Ovary (tissue), 7 donors: ENCODE measurements at regions not wholly inside any gene's neighbourhood (a gene's known extent, or its start where the extent isn't known, plus 50 kb on each side); places are given as distances from the start of the nearest gene placed in this dataset. TPM values are rescaled to one million over a fixed set of nuclear protein-coding genes. Genes with fewer than 3 reads are reported as not detected.
"Not testable (repeated sequence)": the region's sequence is repeated elsewhere in the genome, so short reads cannot be mapped to it uniquely, and the experiment has no call there.

Experiments
- DNase-seq, 5 donors: peaks; one replicate each; pipeline ENCODE4 v3.0.0-alpha.2; 2019 to 2020
- H3K27ac ChIP-seq, 2 donors: fragments of 200-600 bp; one replicate each; pipeline versions ENCODE4 v1.5.1 to v1.8.0; 2019 to 2022
- H3K27me3 ChIP-seq: fragments of 200-600 bp; one replicate; pipeline ENCODE4 v1.8.0; 2022
- H3K36me3 ChIP-seq: fragments of 200-600 bp; sonication (generic); one replicate; pipeline ENCODE4 v1.5.1; 2019
- H3K4me1 ChIP-seq: one replicate; pipeline ENCODE4 v1.8.1; 2013; ENCODE audit warnings: mild to moderate bottlenecking, moderate library complexity; ENCODE audit not compliant: insufficient read depth
- H3K4me3 ChIP-seq: fragments of 200-600 bp; sonication (generic); one replicate; pipeline ENCODE4 v1.5.1; 2017
- H3K9me3 ChIP-seq, 2 donors: fragments of 200-600 bp in 1 of 2; sonication (generic) in 1 of 2; one replicate each; pipeline versions ENCODE4 v1.5.1 to v1.8.1; 2013 to 2019; ENCODE audit warnings: mild to moderate bottlenecking in 1 of 2, moderate library complexity in 1 of 2
- EP300 ChIP-seq: sonication (generic); formaldehyde crosslinking; IDR thresholded peaks from one replicate; pipeline ENCODE4 v1.6.1; 2017; ENCODE audit warnings: antibody characterized with exemption
- POLR2A ChIP-seq: fragments of 450-650 bp; IDR thresholded peaks from one replicate; pipeline ENCODE4 v1.6.1; 2017; ENCODE audit warnings: antibody characterized with exemption, mild to moderate bottlenecking, moderate library complexity
- WGBS, 3 donors: extraction: QIAGEN DNeasy Blood & Tissue Kit in 1 of 3; methylation state at CpG; one replicate each; pipeline versions ENCODE4 v1.1.5 to v1.1.7; 2013 to 2017; 5-methylcytosine and 5-hydroxymethylcytosine counted together
- intact Hi-C, 4 donors: fragments of 100-400 bp; cut with DNase I; formaldehyde crosslinking; loops; one replicate each; pipeline versions ENCODE4 v1.11.0 to v1.15.1; 2022 to 2023
- small RNA-seq: library from RNA; depleted of rRNA; stranded (forward); fragments of <200 nt; gene quantifications from one replicate; pipeline ENCODE3, GENCODE V24; 2016
- TF ChIP-seq, protein P1 (sequence below), 3 donors: fragments of 450-650 bp in 2 of 3; fragments of 200-600 bp in 1 of 3; IDR thresholded peaks; one replicate each; pipeline versions ENCODE4 v1.5.1 to v1.8.0; 2016 to 2022; ENCODE audit warnings: antibody characterized with exemption in 3 of 3, mild to moderate bottlenecking in 1 of 3
- donor health status: DM: no; HTN: no; CAD: no; lungs with moderate emphysema.
- donor health status: DM: no; HTN: no; CAD: no.
- donor health status: Bipolar disorder and iron deficiency.
- donor health status: DM: no; HTN: no; CAD: no.
- donor health status: DM: yes; HTN: yes; CAD: no.

- no peak for DNase-seq
- no peaks in the 10 kb centered on the region for H3K27me3 ChIP-seq
- TF ChIP-seq, protein P1, sequence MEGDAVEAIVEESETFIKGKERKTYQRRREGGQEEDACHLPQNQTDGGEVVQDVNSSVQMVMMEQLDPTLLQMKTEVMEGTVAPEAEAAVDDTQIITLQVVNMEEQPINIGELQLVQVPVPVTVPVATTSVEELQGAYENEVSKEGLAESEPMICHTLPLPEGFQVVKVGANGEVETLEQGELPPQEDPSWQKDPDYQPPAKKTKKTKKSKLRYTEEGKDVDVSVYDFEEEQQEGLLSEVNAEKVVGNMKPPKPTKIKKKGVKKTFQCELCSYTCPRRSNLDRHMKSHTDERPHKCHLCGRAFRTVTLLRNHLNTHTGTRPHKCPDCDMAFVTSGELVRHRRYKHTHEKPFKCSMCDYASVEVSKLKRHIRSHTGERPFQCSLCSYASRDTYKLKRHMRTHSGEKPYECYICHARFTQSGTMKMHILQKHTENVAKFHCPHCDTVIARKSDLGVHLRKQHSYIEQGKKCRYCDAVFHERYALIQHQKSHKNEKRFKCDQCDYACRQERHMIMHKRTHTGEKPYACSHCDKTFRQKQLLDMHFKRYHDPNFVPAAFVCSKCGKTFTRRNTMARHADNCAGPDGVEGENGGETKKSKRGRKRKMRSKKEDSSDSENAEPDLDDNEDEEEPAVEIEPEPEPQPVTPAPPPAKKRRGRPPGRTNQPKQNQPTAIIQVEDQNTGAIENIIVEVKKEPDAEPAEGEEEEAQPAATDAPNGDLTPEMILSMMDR (IDR thresholded peaks at IDR 0.05): no peak
- TF ChIP-seq EP300 (no peak), POLR2A (no peak)
- H3K9me3 ChIP-seq: no peaks in the 10 kb centered on the region
- H3K4me3 ChIP-seq: no peak overlapping the region
- no peaks in the 10 kb centered on the region for H3K36me3 ChIP-seq
- no peaks in the 10 kb centered on the region for H3K4me1 ChIP-seq
- intact Hi-C loops: no loop called here
- 56 to 73% (median 62%) methylated on average over 4 of the region's 4 CpGs for WGBS, 3 donors
- H3K27ac ChIP-seq: no peak overlapping the region
Measured at GRCh38 chrX:87160435-87161010, 357.1 kb upstream of the KLHL4 start.

DNA sequence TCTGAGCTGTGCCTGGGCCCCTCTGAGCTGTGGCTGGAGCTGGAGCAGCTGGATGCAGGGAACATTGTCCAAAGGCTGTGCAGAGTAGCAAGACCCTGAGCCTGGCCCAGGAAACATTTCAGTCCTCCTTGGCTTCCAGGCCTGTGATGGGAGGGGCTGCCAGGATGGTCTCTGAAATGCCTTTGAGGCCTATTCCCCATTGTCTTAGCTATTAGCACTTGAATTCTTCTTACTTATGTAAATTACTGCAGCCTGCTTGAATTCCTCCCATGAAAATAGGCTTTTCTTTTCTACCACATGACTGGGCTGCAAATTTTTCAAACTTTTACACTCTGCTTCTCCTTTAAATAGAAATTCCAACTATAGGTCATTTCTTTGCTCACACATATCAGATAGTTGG, 349.8 kb upstream of the KLHL4 start:
- DNase-seq: no peak
- no peaks in the 10 kb centered on the region for H3K27me3 ChIP-seq
- H3K4me3 ChIP-seq: no peak overlapping the region
- H3K9me3 ChIP-seq: no peaks in the 10 kb centered on the region
- no peak overlapping the region for H3K27ac ChIP-seq
- H3K4me1 ChIP-seq: no peaks in the 10 kb centered on the region
- TF ChIP-seq, protein P1 (IDR thresholded peaks at IDR 0.05): no peak
- TF ChIP-seq EP300: no peak
- TF ChIP-seq POLR2A: no peak
- intact Hi-C loops: no loop called here
- no peaks in the 10 kb centered on the region for H3K36me3 ChIP-seq

DNA sequence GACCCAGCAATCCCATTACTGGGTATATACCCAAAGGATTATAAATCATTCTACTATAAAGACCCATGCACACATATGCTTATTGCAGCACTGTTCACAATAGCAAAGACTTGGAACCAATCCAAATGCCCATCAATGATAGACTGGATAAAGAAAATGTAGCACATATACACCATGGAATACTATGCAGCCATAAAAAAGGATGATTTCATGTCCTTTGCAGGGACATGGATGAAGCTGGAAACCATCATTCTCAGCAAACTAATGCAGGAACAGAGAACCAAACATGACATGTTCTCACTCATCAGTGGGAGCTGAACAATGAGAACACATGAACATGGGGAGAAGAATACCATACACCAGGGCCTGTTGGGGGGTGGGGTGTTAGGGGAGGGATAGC, 339.6 kb upstream of the KLHL4 start:
- H3K4me3 ChIP-seq, H3K36me3 ChIP-seq, H3K27ac ChIP-seq, H3K4me1 ChIP-seq, intact Hi-C loops, H3K9me3 ChIP-seq, H3K27me3 ChIP-seq, DNase-seq: not testable (repeated sequence)

Small RNAs in the stretch of these regions (small RNA-seq; reads per million reads assigned to genes)
- gene RF00279 (not detected), gene Z82210.1 (not detected)
